GM23338 (cell line): ENCODE measurements at regions not wholly inside any gene's neighbourhood (a gene's known extent, or its start where the extent isn't known, plus 50 kb on each side); places are given as distances from the start of the nearest gene placed in this dataset.
"Not testable (repeated sequence)": the region's sequence is repeated elsewhere in the genome, so short reads cannot be mapped to it uniquely, and the experiment has no call there.

Experiments
- ATAC-seq: fragments of 200-7000 bp; cut with Tn5 transposase; 3 replicates; pipeline ENCODE4 v1.9.1; 2020
- DNase-seq: peaks from one replicate; pipeline ENCODE4 v3.0.0-alpha.2; 2015; ENCODE audit warnings: low spot score
- H2AFZ ChIP-seq: fragments of 200-600 bp; sonication (generic); 2 replicates; pipeline ENCODE4 v1.8.0; 2016; ENCODE audit warnings: antibody characterized with exemption, mild to moderate bottlenecking, moderate library complexity
- H3F3A ChIP-seq: fragments of 200-600 bp; sonication (generic); replicated peaks from 2 replicates; pipeline ENCODE4 v1.8.0; 2017; ENCODE audit warnings: antibody characterized with exemption, mixed run types, low read depth
- H3K27ac ChIP-seq: fragments of 200-600 bp; sonication (generic); 2 replicates; pipeline ENCODE4 v1.6.1; 2016; ENCODE audit warnings: low read depth
- H3K27me3 ChIP-seq: fragments of 200-600 bp; sonication (generic); 2 replicates; pipeline ENCODE4 v1.8.0; 2016; ENCODE audit warnings: mild to moderate bottlenecking, mixed run types, moderate library complexity; ENCODE audit not compliant: insufficient read depth
- H3K36me3 ChIP-seq: fragments of 200-600 bp; sonication (generic); 2 replicates; pipeline ENCODE4 v1.8.0; 2016; ENCODE audit warnings: mild to moderate bottlenecking; ENCODE audit not compliant: insufficient read depth
- H3K4me1 ChIP-seq: fragments of 200-600 bp; sonication (generic); 2 replicates; pipeline ENCODE4 v1.8.0; 2016; ENCODE audit warnings: mild to moderate bottlenecking, moderate library complexity; ENCODE audit not compliant: insufficient read depth
- H3K4me2 ChIP-seq: fragments of 200-600 bp; sonication (generic); 2 replicates; pipeline ENCODE4 v1.7.1; 2017; ENCODE audit warnings: mixed run types
- H3K4me3 ChIP-seq: fragments of 200-600 bp; sonication (generic); 2 replicates; pipeline ENCODE4 v1.6.1; 2016; ENCODE audit warnings: mixed run types
- H3K79me2 ChIP-seq: fragments of 200-600 bp; sonication (generic); replicated peaks from 2 replicates; pipeline ENCODE4 v1.8.0; 2017; ENCODE audit warnings: mild to moderate bottlenecking; ENCODE audit not compliant: insufficient read depth
- H3K9me2 ChIP-seq: fragments of 200-600 bp; sonication (generic); 2 replicates; pipeline ENCODE4 v1.8.0; 2017; ENCODE audit not compliant: insufficient read depth
- H4K20me1 ChIP-seq: fragments of 200-600 bp; sonication (generic); replicated peaks from 2 replicates; pipeline ENCODE4 v1.8.0; 2017; ENCODE audit warnings: mild to moderate bottlenecking; ENCODE audit not compliant: insufficient read depth
- H3K27ac Mint-ChIP-seq: 2 replicates; pipeline ENCODE4 v1.8.0; 2020; ENCODE audit warnings: inconsistent platforms, mild to moderate bottlenecking, moderate library complexity, mixed read lengths
- H3K27me3 Mint-ChIP-seq: 3 replicates; pipeline ENCODE4 v1.8.0; 2022; ENCODE audit warnings: low read depth, mild to moderate bottlenecking, moderate library complexity, mixed read lengths, inconsistent platforms; ENCODE audit not compliant: insufficient read depth, poor library complexity
- H3K36me3 Mint-ChIP-seq: 3 replicates; pipeline ENCODE4 v1.8.0; 2021; ENCODE audit warnings: low read depth, mild to moderate bottlenecking, inconsistent platforms, moderate library complexity, mixed read lengths
- H3K4me1 Mint-ChIP-seq: 3 replicates; pipeline ENCODE4 v1.8.0; 2020; ENCODE audit warnings: mild to moderate bottlenecking, inconsistent platforms, mixed read lengths
- H3K4me3 Mint-ChIP-seq: 3 replicates; pipeline ENCODE4 v1.8.0; 2021; ENCODE audit warnings: moderate library complexity, mild to moderate bottlenecking, inconsistent platforms, mixed read lengths
- H3K9me3 Mint-ChIP-seq: 3 replicates; pipeline ENCODE4 v1.8.0; 2020; ENCODE audit warnings: moderate library complexity, mild to moderate bottlenecking, inconsistent platforms, mixed read lengths
- CREB1 ChIP-seq: fragments of 250-450 bp; sonication (Bioruptor Pico); IDR thresholded peaks from 2 replicates; pipeline ENCODE4 v1.5.0; 2020; ENCODE audit warnings: low read depth, mild to moderate bottlenecking, moderate library complexity
- ETS1 ChIP-seq: IDR thresholded peaks from 2 replicates; pipeline ENCODE4 v1.6.1; 2016; ENCODE audit warnings: antibody characterized with exemption
- EZH2phosphoT487 ChIP-seq: fragments of 200-600 bp; sonication (generic); IDR thresholded peaks from one replicate; pipeline ENCODE4 v1.8.1; 2018; ENCODE audit warnings: antibody characterized with exemption; ENCODE audit not compliant: unreplicated experiment
- POLR2AphosphoS5 ChIP-seq: IDR thresholded peaks from 2 replicates; pipeline ENCODE4 v1.6.1; 2016; ENCODE audit warnings: antibody characterized with exemption, low read depth
- REST ChIP-seq: IDR thresholded peaks from one replicate; pipeline ENCODE4 v1.6.1; 2018; ENCODE audit warnings: antibody characterized with exemption; ENCODE audit not compliant: unreplicated experiment
- ZNF114 ChIP-seq: fragments of 250-450 bp; sonication (Bioruptor Pico); IDR thresholded peaks from 2 replicates; pipeline ENCODE4 v1.5.0; 2020; ENCODE audit warnings: mild to moderate bottlenecking, moderate library complexity
- ZNF331 ChIP-seq: fragments of 250-450 bp; sonication (Bioruptor Pico); IDR thresholded peaks from 2 replicates; pipeline ENCODE4 v1.5.0; 2020; ENCODE audit warnings: low read depth, mild to moderate bottlenecking, moderate library complexity
- TF ChIP-seq, protein P1 (sequence below): fragments of 250-450 bp; sonication (Bioruptor Pico); IDR thresholded peaks from 2 replicates; pipeline ENCODE4 v1.5.0; 2020; ENCODE audit warnings: mild to moderate bottlenecking, moderate library complexity
- TF ChIP-seq, protein P2 (sequence below), 2 experiments: fragments of 200-600 bp in 1 of 2; sonication (generic) in 1 of 2; conservative IDR thresholded peaks; 2 replicates each; pipeline versions ENCODE4 v1.5.1 to v1.6.1; 2016 to 2017; ENCODE audit warnings: antibody characterized with exemption in 2 of 2, low read depth in 2 of 2, mild to moderate bottlenecking in 2 of 2, moderate library complexity in 1 of 2

DNA sequence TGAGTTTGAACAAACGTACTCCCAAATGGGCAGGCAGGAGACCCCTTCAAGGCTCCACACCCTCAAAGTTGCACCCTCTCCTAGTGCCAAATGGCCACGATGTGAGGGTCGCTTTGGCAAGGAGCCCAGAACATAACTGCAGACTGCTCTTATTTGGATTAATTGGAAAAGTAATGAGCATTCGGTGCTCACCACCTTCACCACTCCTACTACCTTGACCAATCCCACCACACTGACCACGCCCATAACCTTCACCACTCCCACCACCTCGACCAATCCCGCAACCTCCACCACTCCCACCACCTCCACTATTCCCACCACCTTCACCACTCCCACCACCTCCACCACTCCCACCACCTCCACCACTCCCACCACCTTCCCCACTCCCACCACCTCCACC is 94.7 kb upstream of the PAX2 start (continued):
- TF ChIP-seq, protein P1, sequence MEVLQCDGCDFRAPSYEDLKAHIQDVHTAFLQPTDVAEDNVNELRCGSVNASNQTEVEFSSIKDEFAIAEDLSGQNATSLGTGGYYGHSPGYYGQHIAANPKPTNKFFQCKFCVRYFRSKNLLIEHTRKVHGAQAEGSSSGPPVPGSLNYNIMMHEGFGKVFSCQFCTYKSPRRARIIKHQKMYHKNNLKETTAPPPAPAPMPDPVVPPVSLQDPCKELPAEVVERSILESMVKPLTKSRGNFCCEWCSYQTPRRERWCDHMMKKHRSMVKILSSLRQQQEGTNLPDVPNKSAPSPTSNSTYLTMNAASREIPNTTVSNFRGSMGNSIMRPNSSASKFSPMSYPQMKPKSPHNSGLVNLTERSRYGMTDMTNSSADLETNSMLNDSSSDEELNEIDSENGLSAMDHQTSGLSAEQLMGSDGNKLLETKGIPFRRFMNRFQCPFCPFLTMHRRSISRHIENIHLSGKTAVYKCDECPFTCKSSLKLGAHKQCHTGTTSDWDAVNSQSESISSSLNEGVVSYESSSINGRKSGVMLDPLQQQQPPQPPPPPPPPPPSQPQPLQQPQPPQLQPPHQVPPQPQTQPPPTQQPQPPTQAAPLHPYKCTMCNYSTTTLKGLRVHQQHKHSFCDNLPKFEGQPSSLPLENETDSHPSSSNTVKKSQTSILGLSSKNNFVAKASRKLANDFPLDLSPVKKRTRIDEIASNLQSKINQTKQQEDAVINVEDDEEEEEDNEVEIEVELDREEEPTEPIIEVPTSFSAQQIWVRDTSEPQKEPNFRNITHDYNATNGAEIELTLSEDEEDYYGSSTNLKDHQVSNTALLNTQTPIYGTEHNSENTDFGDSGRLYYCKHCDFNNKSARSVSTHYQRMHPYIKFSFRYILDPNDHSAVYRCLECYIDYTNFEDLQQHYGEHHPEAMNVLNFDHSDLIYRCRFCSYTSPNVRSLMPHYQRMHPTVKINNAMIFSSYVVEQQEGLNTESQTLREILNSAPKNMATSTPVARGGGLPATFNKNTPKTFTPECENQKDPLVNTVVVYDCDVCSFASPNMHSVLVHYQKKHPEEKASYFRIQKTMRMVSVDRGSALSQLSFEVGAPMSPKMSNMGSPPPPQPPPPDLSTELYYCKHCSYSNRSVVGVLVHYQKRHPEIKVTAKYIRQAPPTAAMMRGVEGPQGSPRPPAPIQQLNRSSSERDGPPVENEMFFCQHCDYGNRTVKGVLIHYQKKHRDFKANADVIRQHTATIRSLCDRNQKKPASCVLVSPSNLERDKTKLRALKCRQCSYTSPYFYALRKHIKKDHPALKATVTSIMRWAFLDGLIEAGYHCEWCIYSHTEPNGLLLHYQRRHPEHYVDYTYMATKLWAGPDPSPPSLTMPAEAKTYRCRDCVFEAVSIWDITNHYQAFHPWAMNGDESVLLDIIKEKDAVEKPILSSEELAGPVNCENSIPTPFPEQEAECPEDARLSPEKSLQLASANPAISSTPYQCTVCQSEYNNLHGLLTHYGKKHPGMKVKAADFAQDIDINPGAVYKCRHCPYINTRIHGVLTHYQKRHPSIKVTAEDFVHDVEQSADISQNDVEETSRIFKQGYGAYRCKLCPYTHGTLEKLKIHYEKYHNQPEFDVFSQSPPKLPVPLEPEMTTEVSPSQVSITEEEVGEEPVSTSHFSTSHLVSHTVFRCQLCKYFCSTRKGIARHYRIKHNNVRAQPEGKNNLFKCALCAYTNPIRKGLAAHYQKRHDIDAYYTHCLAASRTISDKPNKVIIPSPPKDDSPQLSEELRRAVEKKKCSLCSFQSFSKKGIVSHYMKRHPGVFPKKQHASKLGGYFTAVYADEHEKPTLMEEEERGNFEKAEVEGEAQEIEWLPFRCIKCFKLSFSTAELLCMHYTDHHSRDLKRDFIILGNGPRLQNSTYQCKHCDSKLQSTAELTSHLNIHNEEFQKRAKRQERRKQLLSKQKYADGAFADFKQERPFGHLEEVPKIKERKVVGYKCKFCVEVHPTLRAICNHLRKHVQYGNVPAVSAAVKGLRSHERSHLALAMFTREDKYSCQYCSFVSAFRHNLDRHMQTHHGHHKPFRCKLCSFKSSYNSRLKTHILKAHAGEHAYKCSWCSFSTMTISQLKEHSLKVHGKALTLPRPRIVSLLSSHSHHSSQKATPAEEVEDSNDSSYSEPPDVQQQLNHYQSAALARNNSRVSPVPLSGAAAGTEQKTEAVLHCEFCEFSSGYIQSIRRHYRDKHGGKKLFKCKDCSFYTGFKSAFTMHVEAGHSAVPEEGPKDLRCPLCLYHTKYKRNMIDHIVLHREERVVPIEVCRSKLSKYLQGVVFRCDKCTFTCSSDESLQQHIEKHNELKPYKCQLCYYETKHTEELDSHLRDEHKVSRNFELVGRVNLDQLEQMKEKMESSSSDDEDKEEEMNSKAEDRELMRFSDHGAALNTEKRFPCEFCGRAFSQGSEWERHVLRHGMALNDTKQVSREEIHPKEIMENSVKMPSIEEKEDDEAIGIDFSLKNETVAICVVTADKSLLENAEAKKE (CRISPR knock-in tag) = no peak
- TF ChIP-seq REST (no peak), CREB1 (CRISPR knock-in tag) (no peak), ZNF114 (CRISPR knock-in tag) (no peak), EZH2phosphoT487 (no peak), ZNF331 (CRISPR knock-in tag) (no peak), ETS1 (no peak), POLR2AphosphoS5 (no peak)
- TF ChIP-seq, protein P2, sequence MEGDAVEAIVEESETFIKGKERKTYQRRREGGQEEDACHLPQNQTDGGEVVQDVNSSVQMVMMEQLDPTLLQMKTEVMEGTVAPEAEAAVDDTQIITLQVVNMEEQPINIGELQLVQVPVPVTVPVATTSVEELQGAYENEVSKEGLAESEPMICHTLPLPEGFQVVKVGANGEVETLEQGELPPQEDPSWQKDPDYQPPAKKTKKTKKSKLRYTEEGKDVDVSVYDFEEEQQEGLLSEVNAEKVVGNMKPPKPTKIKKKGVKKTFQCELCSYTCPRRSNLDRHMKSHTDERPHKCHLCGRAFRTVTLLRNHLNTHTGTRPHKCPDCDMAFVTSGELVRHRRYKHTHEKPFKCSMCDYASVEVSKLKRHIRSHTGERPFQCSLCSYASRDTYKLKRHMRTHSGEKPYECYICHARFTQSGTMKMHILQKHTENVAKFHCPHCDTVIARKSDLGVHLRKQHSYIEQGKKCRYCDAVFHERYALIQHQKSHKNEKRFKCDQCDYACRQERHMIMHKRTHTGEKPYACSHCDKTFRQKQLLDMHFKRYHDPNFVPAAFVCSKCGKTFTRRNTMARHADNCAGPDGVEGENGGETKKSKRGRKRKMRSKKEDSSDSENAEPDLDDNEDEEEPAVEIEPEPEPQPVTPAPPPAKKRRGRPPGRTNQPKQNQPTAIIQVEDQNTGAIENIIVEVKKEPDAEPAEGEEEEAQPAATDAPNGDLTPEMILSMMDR (conservative IDR thresholded peaks at IDR 0.05; ENCODE audit: low read depth in 2 of 2) = no peak

DNA sequence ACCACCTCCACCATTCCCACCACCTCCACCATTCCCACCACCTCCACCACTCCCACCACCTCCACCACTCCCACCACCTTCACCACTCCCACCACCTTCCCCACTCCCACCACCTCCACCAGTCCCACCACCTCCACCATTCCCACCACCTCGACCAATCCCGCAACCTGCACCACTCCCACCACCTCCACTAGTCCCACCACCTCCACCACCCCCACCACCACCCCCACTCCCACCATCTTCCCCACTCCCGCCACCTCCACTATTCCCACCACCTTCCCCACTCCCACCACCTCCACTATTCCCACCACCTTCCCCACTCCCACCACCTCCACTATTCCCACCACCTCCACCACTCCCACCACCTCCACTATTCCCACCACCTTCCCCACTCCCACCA is 94.3 kb upstream of the PAX2 start:
- not testable (repeated sequence) for H3K79me2 ChIP-seq, H2AFZ ChIP-seq, H3F3A ChIP-seq, ATAC-seq, H4K20me1 ChIP-seq, H3K36me3 Mint-ChIP-seq, H3K4me3 ChIP-seq, H3K27ac Mint-ChIP-seq, DNase-seq, H3K27ac ChIP-seq, H3K4me2 ChIP-seq, H3K9me3 Mint-ChIP-seq, H3K4me3 Mint-ChIP-seq, H3K9me2 ChIP-seq, H3K36me3 ChIP-seq
- Histone ChIP-seq H3K4me1 (peaks cover 18% of the 10 kb centered on the region), H3K27me3 (peaks cover 42% of the 10 kb centered on the region)
- peaks cover 25% of the 10 kb centered on the region for H3K4me1 Mint-ChIP-seq
- H3K27me3 Mint-ChIP-seq = peaks cover 36% of the 10 kb centered on the region
